GM12878 (cell line): ENCODE measurements at regions not wholly inside any gene's neighbourhood (a gene's known extent, or its start where the extent isn't known, plus 50 kb on each side); places are given as distances from the start of the nearest gene placed in this dataset.

Experiments used
- ATAC-seq: fragments of 200-7000 bp; cut with Tn5 transposase; 3 replicates; pipeline ENCODE4 v1.9.1; 2020; ENCODE audit warnings: mild to moderate bottlenecking, moderate library complexity
- BruUV-seq: library from RNA; stranded (reverse); fragments of 400-500 nt; replicated peaks from 2 replicates; lab custom pipeline; 2021; lab: Mats Ljungman, UMichigan
- CTCF ChIA-PET: fragments of 300-600 bp; sonication (Branson Sonifier 250); formaldehyde crosslinking; extraction: SDS; loops from one replicate; lab custom pipeline; 2021; ENCODE audit warnings: inconsistent platforms; lab: Yijun Ruan, JAX
- POLR2A ChIA-PET: fragments of 350-600 bp; formaldehyde crosslinking; extraction: SDS; loops from one replicate; lab custom pipeline; 2021; ENCODE audit warnings: inconsistent platforms; lab: Charles Lee
- RAD21 ChIA-PET: fragments of 300-600 bp; sonication (Branson Sonifier 250); formaldehyde crosslinking; loops from one replicate; lab custom pipeline; 2023; ENCODE audit warnings: antibody characterized with exemption; ENCODE audit not compliant: unreplicated experiment; lab: Charles Lee
- SMC1A ChIA-PET: fragments of 300-600 bp; sonication (Branson Sonifier 250); formaldehyde crosslinking; loops from one replicate; lab custom pipeline; 2023; ENCODE audit not compliant: unreplicated experiment, uncharacterized antibody; lab: Charles Lee
- DNase-seq: peaks from one replicate; pipeline ENCODE4 v3.0.0-alpha.2; 2011; ENCODE audit warnings: low read depth, low spot score
- FAIRE-seq: peaks from 3 replicates; lab custom pipeline; 2011; peaks lifted over from hg19 to GRCh38; lab: Jason Lieb, UNC
- H2AFZ ChIP-seq: 2 replicates; pipeline ENCODE4 v1.6.0; 2011; ENCODE audit warnings: low read depth, low read length, control low read depth; ENCODE audit not compliant: control insufficient read depth
- H3K27ac ChIP-seq: 2 replicates; pipeline ENCODE4 v1.5.1; 2011; ENCODE audit warnings: control low read depth; ENCODE audit not compliant: control insufficient read depth, insufficient read depth
- H3K27me3 ChIP-seq, 2 experiments: replicated peaks in 1 of 2; 2 replicates each; pipeline versions ENCODE4 v1.6.0 to v1.6.1; 2011; ENCODE audit warnings: low read length in 1 of 2; ENCODE audit not compliant: control insufficient read depth in 2 of 2, insufficient read depth in 2 of 2
- H3K36me3 ChIP-seq, 2 experiments: 2 replicates each; pipeline ENCODE4 v1.5.1; 2011; ENCODE audit warnings: low read length in 1 of 2; ENCODE audit not compliant: control insufficient read depth in 2 of 2, insufficient read depth in 2 of 2
- H3K4me1 ChIP-seq: 2 replicates; pipeline ENCODE4 v1.6.1; 2011; ENCODE audit warnings: mild to moderate bottlenecking, low read length, moderate library complexity, mixed read lengths; ENCODE audit not compliant: control insufficient read depth, insufficient read depth
- H3K4me2 ChIP-seq: 2 replicates; pipeline ENCODE4 v1.6.0; 2011; ENCODE audit warnings: control low read depth; ENCODE audit not compliant: control insufficient read depth, insufficient read depth
- H3K4me3 ChIP-seq: fragments of 200-600 bp; sonication (generic); 2 replicates; pipeline ENCODE4 v1.5.1; 2016
- H3K79me2 ChIP-seq: 2 replicates; pipeline ENCODE4 v1.6.0; 2011; ENCODE audit warnings: low read length; ENCODE audit not compliant: control insufficient read depth, insufficient read depth
- H3K9ac ChIP-seq: 2 replicates; pipeline ENCODE4 v1.8.0; 2011; ENCODE audit warnings: low read length, control low read depth, mixed read lengths; ENCODE audit not compliant: control insufficient read depth, insufficient read depth
- H3K9me3 ChIP-seq: replicated peaks from 3 replicates; pipeline ENCODE4 v1.5.1; 2011; ENCODE audit warnings: mild to moderate bottlenecking, low read length; ENCODE audit not compliant: control insufficient read depth, insufficient read depth
- H4K20me1 ChIP-seq: 2 replicates; pipeline ENCODE4 v1.6.0; 2011; ENCODE audit not compliant: control insufficient read depth, insufficient read depth
- ASH2L ChIP-seq: fragments of 300-600, 200-600 bp; sonication (generic); IDR thresholded peaks from 2 replicates; pipeline ENCODE4 v1.6.1; 2017; ENCODE audit warnings: low read depth, mild to moderate bottlenecking, borderline replicate concordance
- CEBPZ ChIP-seq: fragments of 150-350 bp; IDR thresholded peaks from 2 replicates; pipeline ENCODE4 v1.6.1; 2016; ENCODE audit warnings: low read depth, low read length
- CREM ChIP-seq: IDR thresholded peaks from 2 replicates; pipeline ENCODE4 v1.6.1; 2014; ENCODE audit warnings: antibody characterized with exemption, low read depth
- CTCF ChIP-seq, 3 experiments: IDR thresholded peaks in 2 of 3; conservative IDR thresholded peaks in 1 of 3; 2 replicates each; pipeline ENCODE4 v1.5.1; 2011; ENCODE audit warnings: low read depth in 3 of 3, low read length in 3 of 3, mild to moderate bottlenecking in 3 of 3, control low read depth in 2 of 3, moderate library complexity in 2 of 3, inconsistent platforms in 1 of 3, mixed read lengths in 1 of 3; ENCODE audit not compliant: control insufficient read depth in 2 of 3, insufficient read depth in 1 of 3; ENCODE audit errors: extremely low read depth in 1 of 3
- EGR1 ChIP-seq, 2 experiments: IDR thresholded peaks; 1 replicate in 1 of 2; 2 replicates in 1 of 2; pipeline ENCODE4 v1.6.1; 2011 to 2012; ENCODE audit warnings: low read depth in 2 of 2, low read length in 2 of 2, borderline replicate concordance in 1 of 2, mild to moderate bottlenecking in 1 of 2, moderate library complexity in 1 of 2
- IRF5 ChIP-seq: fragments of 450-650 bp; IDR thresholded peaks from 2 replicates; pipeline ENCODE4 v1.6.1; 2017; ENCODE audit warnings: borderline replicate concordance
- LARP7 ChIP-seq: fragments of 450-650 bp; IDR thresholded peaks from 2 replicates; pipeline ENCODE4 v1.6.1; 2017; ENCODE audit warnings: mild to moderate bottlenecking
- MXI1 ChIP-seq: fragments of 150-350 bp; IDR thresholded peaks from 2 replicates; pipeline ENCODE4 v1.6.1; 2011; ENCODE audit warnings: low read depth, mild to moderate bottlenecking, inconsistent platforms, low read length, improper control_type of control experiment
- NBN ChIP-seq: fragments of 450-650 bp; IDR thresholded peaks from 2 replicates; pipeline ENCODE4 v1.6.1; 2016
- NFXL1 ChIP-seq: fragments of 450-650 bp; IDR thresholded peaks from 2 replicates; pipeline ENCODE4 v1.6.1; 2017; ENCODE audit warnings: antibody characterized with exemption, mild to moderate bottlenecking, borderline replicate concordance
- PBX3 ChIP-seq: IDR thresholded peaks from 2 replicates; pipeline ENCODE4 v1.6.1; 2011; ENCODE audit warnings: mild to moderate bottlenecking, low read depth, low read length, moderate library complexity; ENCODE audit not compliant: insufficient replicate concordance
- STAT1 ChIP-seq: fragments of 450-650 bp; conservative IDR thresholded peaks from 2 replicates; pipeline ENCODE4 v1.6.1; 2014; ENCODE audit warnings: antibody characterized with exemption, mild to moderate bottlenecking
- ZBTB33 ChIP-seq: fragments of 450-650 bp; IDR thresholded peaks from 2 replicates; pipeline ENCODE4 v1.6.1; 2017; ENCODE audit warnings: mild to moderate bottlenecking
- WGBS: methylation state at CpG from one replicate; pipeline ENCODE4 v1.1.6; 2016; ENCODE audit warnings: low lambda C conversion rate; ENCODE audit not compliant: insufficient replicate concordance, insufficient coverage; ENCODE audit errors: missing lambda C conversion rate; 5-methylcytosine and 5-hydroxymethylcytosine counted together
- in situ Hi-C: fragments of 300-500 bp; cut with MboI; formaldehyde crosslinking; loops from 9 replicates; pipeline ENCODE4 v1.14.3; 2018; ENCODE audit warnings: mixed read lengths
- intact Hi-C: fragments of 100-400 bp; cut with micrococcal nuclease; formaldehyde crosslinking; loops from one replicate; pipeline ENCODE4 v1.14.2; 2022; ENCODE audit not compliant: unreplicated experiment

GRCh38 chr4:123827511-123827910 lies 430.9 kb downstream of the SPRY1 start (continued):
- no peak for TF ChIP-seq CTCF (IDR thresholded peaks at IDR 0.05 in 2 of 3, conservative IDR thresholded peaks at IDR 0.05 in 1 of 3; ENCODE audit: control insufficient read depth in 2 of 3, extremely low read depth in 1 of 3, insufficient read depth in 1 of 3, low read depth in 3 of 3, low read length in 3 of 3)
- no peak for TF ChIP-seq PBX3
- no peak for TF ChIP-seq LARP7
- TF ChIP-seq NFXL1, result no peak
- no peak for TF ChIP-seq CREM
- TF ChIP-seq CEBPZ, result no peak

GRCh38 chr4:123830930-123831329 lies 434.3 kb downstream of the SPRY1 start:
- 41% methylated on average over 6 of the region's 6 CpGs for WGBS
- ChIA-PET SMC1A (no interaction called here), POLR2A (no interaction called here), CTCF (no interaction called here), RAD21 (no interaction called here)
- no peaks in the 10 kb centered on the region for H3K9me3 ChIP-seq
- BruUV-seq, result no TSS peak
- ATAC-seq (no peak), FAIRE-seq (no peak), DNase-seq (no peak)
- no peaks in the 10 kb centered on the region for H4K20me1 ChIP-seq
- no peak overlapping the region for H3K9ac ChIP-seq
- no peak overlapping the region for H3K27ac ChIP-seq
- H3K4me1 ChIP-seq, result no peaks in the 10 kb centered on the region
- H3K27me3 ChIP-seq, result no peaks in the 10 kb centered on the region
- no peaks in the 10 kb centered on the region for H3K79me2 ChIP-seq
- no peak overlapping the region for H2AFZ ChIP-seq
- no peaks in the 10 kb centered on the region for H3K36me3 ChIP-seq
- intact Hi-C loops (no loop called here), in situ Hi-C loops (no loop called here)
- H3K4me3 ChIP-seq, result no peak overlapping the region
- H3K4me2 ChIP-seq, result no peak overlapping the region
- TF ChIP-seq MXI1, result no peak
- TF ChIP-seq EGR1 (IDR thresholded peaks at IDR 0.05; ENCODE audit: borderline replicate concordance in 1 of 2, low read depth in 2 of 2, low read length in 2 of 2), result no peak
- no peak for TF ChIP-seq ZBTB33
- TF ChIP-seq ASH2L, result no peak
- no peak for TF ChIP-seq STAT1
- no peak for TF ChIP-seq NBN
- TF ChIP-seq IRF5, result no peak
